ENCODE measurements at regions not wholly inside any gene's neighbourhood (a gene's known extent, or its start where the extent isn't known, plus 50 kb on each side); places are given as distances from the start of the nearest gene placed in this dataset.

- TF ChIP-seq EZH2 (optimal IDR thresholded peaks at IDR 0.05; ENCODE audit: low read depth, low read length) (no peak), EZH2phosphoT487 (IDR thresholded peaks at IDR 0.05; ENCODE audit: low read length) (no peak)
- TF ChIP-seq, protein P1, sequence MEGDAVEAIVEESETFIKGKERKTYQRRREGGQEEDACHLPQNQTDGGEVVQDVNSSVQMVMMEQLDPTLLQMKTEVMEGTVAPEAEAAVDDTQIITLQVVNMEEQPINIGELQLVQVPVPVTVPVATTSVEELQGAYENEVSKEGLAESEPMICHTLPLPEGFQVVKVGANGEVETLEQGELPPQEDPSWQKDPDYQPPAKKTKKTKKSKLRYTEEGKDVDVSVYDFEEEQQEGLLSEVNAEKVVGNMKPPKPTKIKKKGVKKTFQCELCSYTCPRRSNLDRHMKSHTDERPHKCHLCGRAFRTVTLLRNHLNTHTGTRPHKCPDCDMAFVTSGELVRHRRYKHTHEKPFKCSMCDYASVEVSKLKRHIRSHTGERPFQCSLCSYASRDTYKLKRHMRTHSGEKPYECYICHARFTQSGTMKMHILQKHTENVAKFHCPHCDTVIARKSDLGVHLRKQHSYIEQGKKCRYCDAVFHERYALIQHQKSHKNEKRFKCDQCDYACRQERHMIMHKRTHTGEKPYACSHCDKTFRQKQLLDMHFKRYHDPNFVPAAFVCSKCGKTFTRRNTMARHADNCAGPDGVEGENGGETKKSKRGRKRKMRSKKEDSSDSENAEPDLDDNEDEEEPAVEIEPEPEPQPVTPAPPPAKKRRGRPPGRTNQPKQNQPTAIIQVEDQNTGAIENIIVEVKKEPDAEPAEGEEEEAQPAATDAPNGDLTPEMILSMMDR (IDR thresholded peaks at IDR 0.05; ENCODE audit: low read length): no peak
These were observed 506.4 kb upstream of the C9orf72 start for GRCh38 chr9:28079677-28080076.
